Breast epithelium (tissue), 4 donors: ENCODE measurements at regions not wholly inside any gene's neighbourhood (a gene's known extent, or its start where the extent isn't known, plus 50 kb on each side); places are given as distances from the start of the nearest gene placed in this dataset.
A peak's percentile ranks its signal among the peaks of the same experiment; 100 is the strongest.

Source experiments
- DNase-seq, 2 donors: peaks; one replicate each; pipeline ENCODE4 v3.0.0-alpha.2; 2019; ENCODE audit warnings: low spot score in 2 of 2
- H3K27ac ChIP-seq, 2 donors: fragments of 200-600 bp; sonication (generic) in 1 of 2; one replicate each; pipeline ENCODE4 v1.5.1; 2016 to 2019; ENCODE audit warnings: mild to moderate bottlenecking in 1 of 2
- H3K27me3 ChIP-seq, 2 donors: fragments of 200-600 bp; sonication (generic) in 1 of 2; one replicate each; pipeline versions ENCODE4 v1.5.1 to v1.6.0; 2017 to 2019; ENCODE audit warnings: control low read depth in 1 of 2, mild to moderate bottlenecking in 1 of 2
- H3K36me3 ChIP-seq: fragments of 200-600 bp; one replicate; pipeline ENCODE4 v1.5.1; 2019
- H3K4me1 ChIP-seq, 2 donors: fragments of 200-600 bp; sonication (generic); one replicate each; pipeline ENCODE4 v1.5.1; 2016 to 2019; ENCODE audit warnings: control low read depth in 1 of 2
- H3K4me3 ChIP-seq, 3 donors: fragments of 200-600 bp; sonication (generic); 1 replicate in 2 of 3; 2 replicates in 1 of 3; pipeline ENCODE4 v1.5.1; 2016 to 2019; ENCODE audit warnings: mild to moderate bottlenecking in 3 of 3, moderate library complexity in 2 of 3
- H3K9me3 ChIP-seq, 2 donors: fragments of 200-600 bp; sonication (generic) in 1 of 2; one replicate each; pipeline ENCODE4 v1.5.1; 2016 to 2019; ENCODE audit warnings: control low read depth in 1 of 2
- CTCF ChIP-seq, 3 donors: fragments of 450-650 bp; IDR thresholded peaks; one replicate each; pipeline ENCODE4 v1.5.1; 2016 to 2017; ENCODE audit warnings: antibody characterized with exemption in 3 of 3, mild to moderate bottlenecking in 3 of 3, moderate library complexity in 3 of 3
- POLR2A ChIP-seq: fragments of 450-650 bp; IDR thresholded peaks from one replicate; pipeline ENCODE4 v1.6.1; 2016; ENCODE audit warnings: antibody characterized with exemption, mild to moderate bottlenecking, moderate library complexity
- POLR2AphosphoS5 ChIP-seq, 3 donors: sonication (generic); formaldehyde crosslinking; IDR thresholded peaks; one replicate each; pipeline ENCODE4 v1.6.1; 2017; ENCODE audit warnings: antibody characterized with exemption in 3 of 3
- intact Hi-C: fragments of 100-400 bp; cut with DNase I; formaldehyde crosslinking; loops from one replicate; pipeline ENCODE4 v1.15.1; 2023; ENCODE audit warnings: low total_unique reads

- Histone ChIP-seq H3K9me3 (no peaks in the 10 kb centered on the region), H3K4me1 (no peaks in the 10 kb centered on the region), H3K36me3 (no peaks in the 10 kb centered on the region), H3K27ac (no peak overlapping the region), H3K27me3 (no peaks in the 10 kb centered on the region), H3K4me3 (no peak overlapping the region)
- DNase-seq: no peak
- intact Hi-C loops: no loop called here
- TF ChIP-seq POLR2A: no peak
- no peak for TF ChIP-seq CTCF (IDR thresholded peaks at IDR 0.05)
- no peak for TF ChIP-seq POLR2AphosphoS5 (IDR thresholded peaks at IDR 0.05)
Measured at GRCh38 chr16:74064120-74064735, 232.4 kb upstream of the PSMD7 start.

- Histone ChIP-seq H3K27me3 (no peaks in the 10 kb centered on the region), H3K9me3 (no peaks in the 10 kb centered on the region), H3K4me1 (no peaks in the 10 kb centered on the region), H3K36me3 (no peaks in the 10 kb centered on the region), H3K4me3 (no peak overlapping the region), H3K27ac (peak overlapping the region in 1 of 2 donors; percentile 7)
- no peak for DNase-seq
- intact Hi-C loops: no loop called here
- TF ChIP-seq POLR2A: no peak
- no peak for TF ChIP-seq POLR2AphosphoS5 (IDR thresholded peaks at IDR 0.05)
- TF ChIP-seq CTCF (IDR thresholded peaks at IDR 0.05): no peak
Measured at GRCh38 chr16:74053826-74054225, 242.8 kb upstream of the PSMD7 start.

GRCh38 chr16:74053312-74053711 lies 243.3 kb upstream of the PSMD7 start:
- Histone ChIP-seq H3K9me3 (no peaks in the 10 kb centered on the region), H3K36me3 (no peaks in the 10 kb centered on the region), H3K27me3 (no peaks in the 10 kb centered on the region), H3K4me1 (no peaks in the 10 kb centered on the region), H3K4me3 (no peak overlapping the region), H3K27ac (no peak overlapping the region)
- TF ChIP-seq POLR2A: no peak
- TF ChIP-seq CTCF (IDR thresholded peaks at IDR 0.05): no peak
- no peak for TF ChIP-seq POLR2AphosphoS5 (IDR thresholded peaks at IDR 0.05)
- no peak for DNase-seq
- intact Hi-C loops: no loop called here

- Histone ChIP-seq H3K4me1 (no peaks in the 10 kb centered on the region), H3K9me3 (no peaks in the 10 kb centered on the region), H3K27ac (no peak overlapping the region), H3K36me3 (no peaks in the 10 kb centered on the region), H3K4me3 (no peak overlapping the region), H3K27me3 (no peaks in the 10 kb centered on the region)
- DNase-seq: no peak
- TF ChIP-seq POLR2A (no peak), CTCF (IDR thresholded peaks at IDR 0.05) (no peak), POLR2AphosphoS5 (IDR thresholded peaks at IDR 0.05) (no peak)
- intact Hi-C loops: no loop called here
Measured at GRCh38 chr16:74052016-74052415, 244.6 kb upstream of the PSMD7 start.

- H3K4me3 ChIP-seq: no peak overlapping the region
- DNase-seq: no peak
- H3K4me1 ChIP-seq: no peaks in the 10 kb centered on the region
- H3K27me3 ChIP-seq: no peaks in the 10 kb centered on the region
- H3K9me3 ChIP-seq: no peaks in the 10 kb centered on the region
- intact Hi-C loops: no loop called here
- no peaks in the 10 kb centered on the region for H3K36me3 ChIP-seq
- H3K27ac ChIP-seq: no peak overlapping the region
- TF ChIP-seq POLR2A (no peak), CTCF (IDR thresholded peaks at IDR 0.05) (no peak), POLR2AphosphoS5 (IDR thresholded peaks at IDR 0.05) (no peak)
Measured at GRCh38 chr16:74049027-74049426, 247.6 kb upstream of the PSMD7 start.
